ENCODE measurements at regions not wholly inside any gene's neighbourhood (a gene's known extent, or its start where the extent isn't known, plus 50 kb on each side); places are given as distances from the start of the nearest gene placed in this dataset.

GRCh38 chr16:80092681-80093080 lies 448.1 kb upstream of the DYNLRB2 start:
- TF ChIP-seq GATA2 (IDR thresholded peaks at IDR 0.05; ENCODE audit: low read depth, low read length) (no peak), GATA3 (IDR thresholded peaks at IDR 0.05; ENCODE audit: low read depth, low read length) (no peak)
